GM23248 (cell line): ENCODE measurements at regions not wholly inside any gene's neighbourhood (a gene's known extent, or its start where the extent isn't known, plus 50 kb on each side); places are given as distances from the start of the nearest gene placed in this dataset.

ENCODE experiments used
- DNase-seq: peaks from one replicate; pipeline ENCODE4 v3.0.0-alpha.2; 2015
- H2AFZ ChIP-seq: fragments of 200-600 bp; sonication (generic); 2 replicates; pipeline ENCODE4 v1.6.1; 2016; ENCODE audit warnings: antibody characterized with exemption
- H3F3A ChIP-seq: fragments of 200-600 bp; sonication (generic); 2 replicates; pipeline ENCODE4 v1.6.1; 2016; ENCODE audit warnings: mild to moderate bottlenecking, antibody characterized with exemption, mixed run types; ENCODE audit not compliant: insufficient read depth
- H3K27ac ChIP-seq: fragments of 200-600 bp; sonication (generic); 2 replicates; pipeline ENCODE4 v1.5.1; 2016; ENCODE audit warnings: mild to moderate bottlenecking
- H3K27me3 ChIP-seq: fragments of 200-600 bp; sonication (generic); replicated peaks from 2 replicates; pipeline ENCODE4 v1.6.1; 2016; ENCODE audit warnings: mild to moderate bottlenecking; ENCODE audit not compliant: insufficient read depth
- H3K36me3 ChIP-seq: fragments of 200-600 bp; sonication (generic); 2 replicates; pipeline ENCODE4 v1.6.1; 2016; ENCODE audit warnings: low read depth, mild to moderate bottlenecking
- H3K4me1 ChIP-seq: fragments of 200-600 bp; sonication (generic); 2 replicates; pipeline ENCODE4 v1.6.1; 2016; ENCODE audit warnings: mild to moderate bottlenecking; ENCODE audit not compliant: insufficient read depth
- H3K4me2 ChIP-seq: fragments of 200-600 bp; sonication (generic); one replicate; pipeline ENCODE4 v1.6.1; 2016; ENCODE audit warnings: mild to moderate bottlenecking; ENCODE audit not compliant: unreplicated experiment
- H3K4me3 ChIP-seq: fragments of 200-600 bp; sonication (generic); 2 replicates; pipeline ENCODE4 v1.5.1; 2016; ENCODE audit warnings: mild to moderate bottlenecking
- H3K79me2 ChIP-seq: fragments of 200-600 bp; sonication (generic); 2 replicates; pipeline ENCODE4 v1.6.1; 2016; ENCODE audit warnings: mild to moderate bottlenecking; ENCODE audit not compliant: insufficient read depth
- H3K9ac ChIP-seq: fragments of 200-600 bp; sonication (generic); 2 replicates; pipeline ENCODE4 v1.6.1; 2016; ENCODE audit warnings: mild to moderate bottlenecking
- H3K9me2 ChIP-seq: fragments of 200-600 bp; sonication (generic); 2 replicates; pipeline ENCODE4 v1.6.1; 2016; ENCODE audit warnings: mixed run types, mild to moderate bottlenecking, moderate library complexity; ENCODE audit not compliant: insufficient read depth
- H3K9me3 ChIP-seq: fragments of 200-600 bp; sonication (generic); one replicate; pipeline ENCODE4 v1.6.1; 2017; ENCODE audit warnings: low read depth
- H4K20me1 ChIP-seq: fragments of 200-600 bp; sonication (generic); 2 replicates; pipeline ENCODE4 v1.6.0; 2016; ENCODE audit not compliant: insufficient read depth
- EZH2 ChIP-seq: fragments of 200-600 bp; sonication (generic); IDR thresholded peaks from 2 replicates; pipeline ENCODE4 v1.6.1; 2018; ENCODE audit warnings: antibody characterized with exemption, mild to moderate bottlenecking; ENCODE audit not compliant: insufficient read depth, poor library complexity, severe bottlenecking
- EZH2phosphoT487 ChIP-seq: fragments of 200-600 bp; sonication (generic); IDR thresholded peaks from 2 replicates; pipeline ENCODE4 v1.6.1; 2018; ENCODE audit warnings: antibody characterized with exemption, moderate library complexity, mild to moderate bottlenecking, low read depth; ENCODE audit not compliant: insufficient read depth
- WGBS, 2 experiments: methylation state at CpG; one replicate each; pipeline ENCODE4 v1.1.6; 2015 to 2017; ENCODE audit warnings: low lambda C conversion rate in 2 of 2, low coverage in 1 of 2; ENCODE audit errors: missing lambda C conversion rate in 2 of 2; 5-methylcytosine and 5-hydroxymethylcytosine counted together
- in situ Hi-C: fragments of 300-500 bp; cut with MboI; formaldehyde crosslinking; loops from 2 replicates; pipeline ENCODE4 v1.15.0; 2020

- in situ Hi-C loops = no loop called here
Observed at GRCh38 chr2:120852200-120852815, 116.6 kb downstream of the GLI2 start.

GRCh38 chr2:120853306-120854013, 117.8 kb downstream of the GLI2 start:
- Histone ChIP-seq H3K4me3 (no peak overlapping the region), H3K79me2 (peaks cover 5% of the 10 kb centered on the region; the same call in 1 of the 2 replicates), H3K36me3 (0 out of 2 replicates have a peak, but pooled peaks cover 9% of the 10 kb centered on the region), H2AFZ (no peak overlapping the region), H4K20me1 (no peaks in the 10 kb centered on the region), H3K9me2 (no peaks in the 10 kb centered on the region), H3K4me1 (peaks cover 4% of the 10 kb centered on the region; the same call in 1 of the 2 replicates), H3K27ac (no peak overlapping the region), H3F3A (no peaks in the 10 kb centered on the region), H3K27me3 (no peaks in the 10 kb centered on the region), H3K9me3 (no peaks in the 10 kb centered on the region), H3K9ac (no peak overlapping the region), H3K4me2 (no peak overlapping the region)
- DNase-seq = no peak
- in situ Hi-C loops = no loop called here
- TF ChIP-seq EZH2 (no peak), EZH2phosphoT487 (no peak)
- 72 to 85% methylated on average over 4 to 5 of the region's 5 CpGs for WGBS, 2 experiments

More at GRCh38 chr2:120852200-120852815, 116.6 kb downstream of the GLI2 start:
- H3K27me3 ChIP-seq = no peaks in the 10 kb centered on the region
- no peaks in the 10 kb centered on the region for H3K9me3 ChIP-seq
- no peak overlapping the region for H2AFZ ChIP-seq
- peaks cover 6% of the 10 kb centered on the region; the same call in 1 of the 2 replicates for H3K79me2 ChIP-seq
- H3K9ac ChIP-seq = no peak overlapping the region
- TF ChIP-seq EZH2 = no peak
- TF ChIP-seq EZH2phosphoT487 = no peak
- H4K20me1 ChIP-seq = no peaks in the 10 kb centered on the region
- no peak overlapping the region for H3K4me2 ChIP-seq
- no peaks in the 10 kb centered on the region for H3F3A ChIP-seq
- no peak for DNase-seq
- no peak overlapping the region for H3K4me3 ChIP-seq
- H3K9me2 ChIP-seq = no peaks in the 10 kb centered on the region
- 0 out of 2 replicates have a peak, but pooled peaks cover 9% of the 10 kb centered on the region for H3K36me3 ChIP-seq
- WGBS, 2 experiments = 87 to 88% methylated on average over 12 of the region's 12 CpGs
- H3K4me1 ChIP-seq = no peaks in the 10 kb centered on the region
- H3K27ac ChIP-seq = no peak overlapping the region

GRCh38 chr2:120854014-120854620, 118.4 kb downstream of the GLI2 start:
- Histone ChIP-seq H3K9ac (no peak overlapping the region), H3K9me2 (no peaks in the 10 kb centered on the region), H3K36me3 (0 out of 2 replicates have a peak, but pooled peaks cover 9% of the 10 kb centered on the region), H3K27me3 (no peaks in the 10 kb centered on the region), H3K79me2 (peaks cover 5% of the 10 kb centered on the region; the same call in 1 of the 2 replicates), H3K4me1 (peaks cover 6% of the 10 kb centered on the region; the same call in 1 of the 2 replicates), H3F3A (no peaks in the 10 kb centered on the region), H3K9me3 (no peaks in the 10 kb centered on the region), H4K20me1 (no peaks in the 10 kb centered on the region), H2AFZ (no peak overlapping the region), H3K27ac (no peak overlapping the region), H3K4me2 (no peak overlapping the region), H3K4me3 (no peak overlapping the region)
- DNase-seq = no peak
- in situ Hi-C loops = no loop called here
- no peak for TF ChIP-seq EZH2phosphoT487
- no peak for TF ChIP-seq EZH2
- WGBS, 2 experiments = 70 to 72% methylated on average over 7 of the region's 7 CpGs

- no peak overlapping the region for H3K4me2 ChIP-seq
- DNase-seq = no peak
- in situ Hi-C loops = no loop called here
- H4K20me1 ChIP-seq = no peaks in the 10 kb centered on the region
- TF ChIP-seq EZH2phosphoT487 (no peak), EZH2 (no peak)
- H3K27ac ChIP-seq = no peak overlapping the region
- H3K4me1 ChIP-seq = peaks cover 6% of the 10 kb centered on the region; the same call in 1 of the 2 replicates
- no peak overlapping the region for H3K4me3 ChIP-seq
- no peaks in the 10 kb centered on the region for H3K9me2 ChIP-seq
- H3K9ac ChIP-seq = no peak overlapping the region
- 81 to 90% methylated on average over 10 of the region's 10 CpGs for WGBS, 2 experiments
- H3K27me3 ChIP-seq = no peaks in the 10 kb centered on the region
- H2AFZ ChIP-seq = no peak overlapping the region
- peaks cover 6% of the 10 kb centered on the region; the same call in 1 of the 2 replicates for H3K79me2 ChIP-seq
- 0 out of 2 replicates have a peak, but pooled peaks cover 2% of the 10 kb centered on the region for H3K36me3 ChIP-seq
- no peaks in the 10 kb centered on the region for H3F3A ChIP-seq
- H3K9me3 ChIP-seq = no peaks in the 10 kb centered on the region
Observed at GRCh38 chr2:120854766-120855530, 119.3 kb downstream of the GLI2 start.
